ENCODE measurements at regions not wholly inside any gene's neighbourhood (a gene's known extent, or its start where the extent isn't known, plus 50 kb on each side); places are given as distances from the start of the nearest gene placed in this dataset.

DNA sequence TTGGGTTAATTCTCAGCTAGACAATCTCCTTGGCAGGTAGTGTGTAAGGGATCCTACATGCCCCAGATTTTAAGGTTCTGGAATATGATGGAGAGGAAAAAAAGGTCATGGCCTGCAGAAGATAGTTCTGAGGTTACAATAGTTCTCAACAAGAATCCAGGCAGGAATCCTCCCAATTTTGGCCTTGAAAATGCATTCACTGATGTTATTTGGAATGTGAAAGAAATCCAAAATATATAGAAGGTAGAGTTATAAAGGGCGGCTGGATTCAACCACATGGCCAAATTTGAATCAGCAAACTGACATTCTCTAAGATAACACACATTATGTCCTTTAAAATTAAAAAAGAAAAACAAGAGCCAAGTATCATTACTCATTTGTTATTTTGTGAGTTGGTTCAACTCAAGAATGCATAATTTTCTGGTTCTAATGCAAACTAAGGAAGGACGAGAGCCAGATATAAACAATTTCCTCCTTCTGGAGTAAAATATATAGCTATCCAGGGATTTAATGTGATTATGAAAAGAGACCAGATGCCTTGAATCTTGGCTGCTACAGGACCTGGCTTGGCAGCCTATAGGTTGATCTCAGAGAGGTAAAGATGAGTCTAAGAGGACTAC lies 177.0 kb upstream of the G2E3 start:
- TF ChIP-seq POLR2A (IDR thresholded peaks at IDR 0.05) (no peak), POLR2AphosphoS5 (IDR thresholded peaks at IDR 0.05) (no peak)
- TF ChIP-seq, protein P1, sequence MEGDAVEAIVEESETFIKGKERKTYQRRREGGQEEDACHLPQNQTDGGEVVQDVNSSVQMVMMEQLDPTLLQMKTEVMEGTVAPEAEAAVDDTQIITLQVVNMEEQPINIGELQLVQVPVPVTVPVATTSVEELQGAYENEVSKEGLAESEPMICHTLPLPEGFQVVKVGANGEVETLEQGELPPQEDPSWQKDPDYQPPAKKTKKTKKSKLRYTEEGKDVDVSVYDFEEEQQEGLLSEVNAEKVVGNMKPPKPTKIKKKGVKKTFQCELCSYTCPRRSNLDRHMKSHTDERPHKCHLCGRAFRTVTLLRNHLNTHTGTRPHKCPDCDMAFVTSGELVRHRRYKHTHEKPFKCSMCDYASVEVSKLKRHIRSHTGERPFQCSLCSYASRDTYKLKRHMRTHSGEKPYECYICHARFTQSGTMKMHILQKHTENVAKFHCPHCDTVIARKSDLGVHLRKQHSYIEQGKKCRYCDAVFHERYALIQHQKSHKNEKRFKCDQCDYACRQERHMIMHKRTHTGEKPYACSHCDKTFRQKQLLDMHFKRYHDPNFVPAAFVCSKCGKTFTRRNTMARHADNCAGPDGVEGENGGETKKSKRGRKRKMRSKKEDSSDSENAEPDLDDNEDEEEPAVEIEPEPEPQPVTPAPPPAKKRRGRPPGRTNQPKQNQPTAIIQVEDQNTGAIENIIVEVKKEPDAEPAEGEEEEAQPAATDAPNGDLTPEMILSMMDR (IDR thresholded peaks at IDR 0.05), result no peak

All from stomach (tissue), 4 donors.